Transverse colon (tissue), 4 donors: ENCODE measurements at regions not wholly inside any gene's neighbourhood (a gene's known extent, or its start where the extent isn't known, plus 50 kb on each side); places are given as distances from the start of the nearest gene placed in this dataset.

Experiments
- DNase-seq: peaks from one replicate; pipeline ENCODE4 v3.0.0-alpha.2; 2019
- H3K27ac ChIP-seq, 4 donors: fragments of 200-600 bp; sonication (generic); 2 replicates each; pipeline ENCODE4 v1.5.1; 2016 to 2018; ENCODE audit warnings: inconsistent platforms in 4 of 4
- H3K27me3 ChIP-seq: fragments of 200-600 bp; sonication (generic); 2 replicates; pipeline ENCODE4 v1.5.1; 2017; ENCODE audit warnings: inconsistent platforms
- H3K36me3 ChIP-seq, 4 donors: fragments of 200-600 bp; sonication (generic); 2 replicates each; pipeline ENCODE4 v1.5.1; 2017 to 2019; ENCODE audit warnings: inconsistent platforms in 4 of 4
- H3K4me1 ChIP-seq, 4 donors: fragments of 200-600 bp; sonication (generic); 2 replicates each; pipeline ENCODE4 v1.5.1; 2017 to 2020; ENCODE audit warnings: inconsistent platforms in 4 of 4
- H3K4me3 ChIP-seq, 4 donors: fragments of 200-600 bp; sonication (generic); 1 replicate in 1 of 4; 2 replicates in 3 of 4; pipeline versions ENCODE4 v1.5.1 to v1.6.1; 2017 to 2019; ENCODE audit warnings: inconsistent platforms in 4 of 4
- H3K9me3 ChIP-seq, 2 donors: fragments of 200-600 bp; sonication (generic); 2 replicates each; pipeline ENCODE4 v1.5.1; 2017 to 2019; ENCODE audit warnings: inconsistent platforms in 2 of 2
- CTCF ChIP-seq, 5 experiments: fragments of 200-600 bp in 3 of 5; fragments of 450-650 bp in 2 of 5; sonication (generic) in 3 of 5; IDR thresholded peaks; 1 replicate in 2 of 5; 2 replicates in 3 of 5; pipeline ENCODE4 v1.5.1; 2016 to 2017; ENCODE audit warnings: antibody characterized with exemption in 5 of 5, inconsistent platforms in 3 of 5, mild to moderate bottlenecking in 2 of 5, moderate library complexity in 1 of 5
- EP300 ChIP-seq: sonication (generic); formaldehyde crosslinking; IDR thresholded peaks from one replicate; pipeline ENCODE4 v1.6.1; 2017; ENCODE audit warnings: antibody characterized with exemption, low read depth
- POLR2A ChIP-seq: fragments of 450-650 bp; IDR thresholded peaks from one replicate; pipeline ENCODE4 v1.6.1; 2016; ENCODE audit warnings: antibody characterized with exemption, mild to moderate bottlenecking, moderate library complexity
- POLR2AphosphoS5 ChIP-seq, 3 donors: sonication (generic); formaldehyde crosslinking; IDR thresholded peaks; one replicate each; pipeline ENCODE4 v1.6.1; 2016; ENCODE audit warnings: antibody characterized with exemption in 3 of 3
- WGBS, 2 donors: methylation state at CpG; one replicate each; pipeline ENCODE4 v1.1.5; 2018; ENCODE audit warnings: low coverage in 1 of 2; 5-methylcytosine and 5-hydroxymethylcytosine counted together
- in situ Hi-C, 4 donors: fragments of 200-750 bp; cut with MboI; loops; one replicate each; pipeline versions ENCODE4 v1.15.0 to v1.15.1; 2017; ENCODE audit warnings: low sequenced_read_pairs in 3 of 4, low pct_ligation_motif_present in 1 of 4, low pct_unique_long_range_greater_than_20kb in 1 of 4
- intact Hi-C: fragments of 100-400 bp; cut with DNase I; formaldehyde crosslinking; loops from one replicate; pipeline ENCODE4 v1.15.1; 2023; ENCODE audit warnings: low total_unique reads

GRCh38 chr3:34066999-34067398 is 268.6 kb downstream of the PDCD6IP start:
- H3K27ac ChIP-seq: no peak overlapping the region
- intact Hi-C loops (no loop called here), in situ Hi-C loops (no loop called here)
- no peaks in the 10 kb centered on the region for H3K27me3 ChIP-seq
- no peaks in the 10 kb centered on the region for H3K4me1 ChIP-seq
- TF ChIP-seq POLR2A (no peak), POLR2AphosphoS5 (IDR thresholded peaks at IDR 0.05) (no peak), CTCF (IDR thresholded peaks at IDR 0.05) (no peak), EP300 (no peak)
- WGBS, 2 donors: 34 to 42% methylated on average over 2 of the region's 2 CpGs
- no peak for DNase-seq
- no peak overlapping the region for H3K4me3 ChIP-seq
- H3K9me3 ChIP-seq: no peaks in the 10 kb centered on the region
- H3K36me3 ChIP-seq: no peaks in the 10 kb centered on the region

GRCh38 chr3:34067536-34068051 is 269.2 kb downstream of the PDCD6IP start:
- Histone ChIP-seq H3K4me1 (no peaks in the 10 kb centered on the region), H3K9me3 (no peaks in the 10 kb centered on the region), H3K27me3 (no peaks in the 10 kb centered on the region), H3K36me3 (no peaks in the 10 kb centered on the region), H3K4me3 (no peak overlapping the region), H3K27ac (no peak overlapping the region)
- DNase-seq: no peak
- TF ChIP-seq EP300: no peak
- intact Hi-C loops (no loop called here), in situ Hi-C loops (no loop called here)
- whole genome bisulfite sequencing, 2 donors: 77 to 80% methylated on average over 4 to 5 of the region's 5 CpGs

DNA sequence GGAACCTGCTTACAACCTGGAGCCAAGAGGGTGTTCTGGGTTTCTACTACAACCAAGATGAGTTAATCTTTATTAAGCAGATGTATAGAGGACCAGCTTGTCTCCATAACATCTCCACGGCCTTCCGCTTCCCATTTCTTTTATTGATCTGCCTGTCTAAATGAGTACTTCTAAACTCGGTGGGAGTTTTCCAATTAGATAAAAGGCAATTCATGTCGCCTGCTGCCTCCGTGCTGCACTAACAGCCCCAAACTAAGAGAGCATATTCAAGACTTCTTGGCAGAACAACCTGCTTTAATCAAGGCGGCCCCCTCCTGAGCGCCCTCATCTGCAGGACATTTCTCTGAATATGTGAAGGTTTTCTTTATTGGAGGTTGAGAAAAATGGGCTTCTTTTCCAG is 270.1 kb downstream of the PDCD6IP start:
- Histone ChIP-seq H3K4me1 (no peaks in the 10 kb centered on the region), H3K27ac (no peak overlapping the region), H3K4me3 (no peak overlapping the region), H3K27me3 (no peaks in the 10 kb centered on the region), H3K36me3 (no peaks in the 10 kb centered on the region), H3K9me3 (no peaks in the 10 kb centered on the region)
- in situ Hi-C loops: no loop called here
- intact Hi-C loops: no loop called here
- TF ChIP-seq POLR2A (no peak), POLR2AphosphoS5 (IDR thresholded peaks at IDR 0.05) (no peak), EP300 (no peak), CTCF (IDR thresholded peaks at IDR 0.05) (no peak)
- whole genome bisulfite sequencing, 2 donors: 93 to 100% methylated on average over 5 to 7 of the region's 7 CpGs
- no peak for DNase-seq

DNA sequence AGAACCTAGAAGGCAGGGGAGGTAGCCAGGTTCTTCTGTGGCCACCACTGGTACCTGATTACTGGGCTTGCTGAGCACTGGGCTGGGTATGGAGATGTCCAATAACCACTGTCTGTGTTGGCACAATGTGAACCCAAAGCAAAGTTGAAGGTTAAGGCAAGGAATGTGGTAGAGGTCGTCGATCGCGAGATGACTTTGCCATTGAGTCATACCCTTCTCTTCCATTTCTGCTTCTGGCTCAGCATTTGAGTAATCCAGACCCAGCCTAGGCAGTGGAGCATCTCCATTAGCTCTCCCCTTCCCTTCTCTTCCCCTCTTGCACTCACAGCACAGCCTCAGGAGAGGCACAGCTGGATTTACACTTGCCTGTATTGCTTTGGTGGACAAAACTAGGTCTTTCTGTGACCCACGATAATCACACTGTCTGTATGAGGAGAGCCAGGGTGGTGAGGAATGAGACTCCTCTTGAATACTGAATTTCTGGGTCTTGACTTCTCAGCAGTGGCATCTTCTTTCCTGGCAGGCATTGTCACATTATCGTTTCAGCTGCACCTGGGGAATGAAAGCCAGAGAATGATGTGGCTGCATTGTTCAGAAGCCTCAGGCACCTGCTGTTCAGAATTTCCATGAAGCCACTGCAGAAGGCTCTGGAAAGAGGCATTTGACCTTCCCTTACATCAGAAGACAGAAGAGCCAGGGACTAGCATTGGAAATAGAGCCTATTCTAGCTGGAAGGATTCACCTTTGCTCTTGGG is 272.6 kb downstream of the PDCD6IP start:
- Histone ChIP-seq H3K4me3 (no peak overlapping the region), H3K27ac (no peak overlapping the region), H3K9me3 (no peaks in the 10 kb centered on the region), H3K36me3 (no peaks in the 10 kb centered on the region), H3K27me3 (no peaks in the 10 kb centered on the region), H3K4me1 (no peaks in the 10 kb centered on the region)
- in situ Hi-C loops: no loop called here
- 70 to 80% methylated on average over 2 to 6 of the region's 6 CpGs for WGBS, 2 donors
- no peak for DNase-seq
- intact Hi-C loops: no loop called here
- TF ChIP-seq EP300 (no peak), POLR2A (no peak), CTCF (IDR thresholded peaks at IDR 0.05) (no peak), POLR2AphosphoS5 (IDR thresholded peaks at IDR 0.05) (no peak)
